ENCODE measurements at regions not wholly inside any gene's neighbourhood (a gene's known extent, or its start where the extent isn't known, plus 50 kb on each side); places are given as distances from the start of the nearest gene placed in this dataset.

DNA sequence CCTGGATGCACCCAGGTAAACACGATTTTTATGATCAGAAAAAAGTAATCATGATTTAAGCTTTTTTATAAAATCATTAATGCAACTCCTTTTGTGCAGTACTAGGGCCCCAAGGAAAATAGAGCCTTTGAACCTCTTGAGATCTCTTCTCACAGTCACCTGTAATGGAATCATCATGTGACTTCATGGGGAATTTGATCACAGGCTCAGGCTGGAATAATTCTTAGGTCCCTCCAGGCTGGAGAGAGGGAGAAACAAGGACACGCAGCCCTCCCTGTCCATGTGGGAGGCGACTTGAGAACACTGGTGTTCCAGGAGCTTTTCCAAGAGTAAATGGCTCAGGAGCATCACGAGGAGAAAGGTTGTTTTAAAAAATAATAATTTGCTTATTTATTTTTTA, 156.1 kb downstream of the NUFIP1 start:
- BruUV-seq (replicated peaks) = no TSS peak
- H2AFZ ChIP-seq (ENCODE audit: low read depth, low read length, poor library complexity, severe bottlenecking) = no peak overlapping the region
- DNase-seq (ENCODE audit: low read depth, low spot score) = no peak
- no peaks in the 10 kb centered on the region for H3K27me3 ChIP-seq (ENCODE audit: insufficient read depth, low read length)
- H3K4me3 ChIP-seq (replicated peaks in 1 of 2; ENCODE audit: low read depth in 1 of 2, low read length in 2 of 2) = no peak overlapping the region
- TF ChIP-seq RAD21 (IDR thresholded peaks at IDR 0.05; ENCODE audit: low read depth) = no peak
- TF ChIP-seq EZH2 (IDR thresholded peaks at IDR 0.05) = no peak
- TF ChIP-seq SP1 (IDR thresholded peaks at IDR 0.05; ENCODE audit: low read depth) = no peak
- TF ChIP-seq CEBPB (IDR thresholded peaks at IDR 0.05; ENCODE audit: low read depth) = no peak
- no peak for TF ChIP-seq EGR1 (IDR thresholded peaks at IDR 0.05; ENCODE audit: low read depth)
- TF ChIP-seq FOSL1 (IDR thresholded peaks at IDR 0.05; ENCODE audit: low read depth) = no peak
- TF ChIP-seq, protein P1, sequence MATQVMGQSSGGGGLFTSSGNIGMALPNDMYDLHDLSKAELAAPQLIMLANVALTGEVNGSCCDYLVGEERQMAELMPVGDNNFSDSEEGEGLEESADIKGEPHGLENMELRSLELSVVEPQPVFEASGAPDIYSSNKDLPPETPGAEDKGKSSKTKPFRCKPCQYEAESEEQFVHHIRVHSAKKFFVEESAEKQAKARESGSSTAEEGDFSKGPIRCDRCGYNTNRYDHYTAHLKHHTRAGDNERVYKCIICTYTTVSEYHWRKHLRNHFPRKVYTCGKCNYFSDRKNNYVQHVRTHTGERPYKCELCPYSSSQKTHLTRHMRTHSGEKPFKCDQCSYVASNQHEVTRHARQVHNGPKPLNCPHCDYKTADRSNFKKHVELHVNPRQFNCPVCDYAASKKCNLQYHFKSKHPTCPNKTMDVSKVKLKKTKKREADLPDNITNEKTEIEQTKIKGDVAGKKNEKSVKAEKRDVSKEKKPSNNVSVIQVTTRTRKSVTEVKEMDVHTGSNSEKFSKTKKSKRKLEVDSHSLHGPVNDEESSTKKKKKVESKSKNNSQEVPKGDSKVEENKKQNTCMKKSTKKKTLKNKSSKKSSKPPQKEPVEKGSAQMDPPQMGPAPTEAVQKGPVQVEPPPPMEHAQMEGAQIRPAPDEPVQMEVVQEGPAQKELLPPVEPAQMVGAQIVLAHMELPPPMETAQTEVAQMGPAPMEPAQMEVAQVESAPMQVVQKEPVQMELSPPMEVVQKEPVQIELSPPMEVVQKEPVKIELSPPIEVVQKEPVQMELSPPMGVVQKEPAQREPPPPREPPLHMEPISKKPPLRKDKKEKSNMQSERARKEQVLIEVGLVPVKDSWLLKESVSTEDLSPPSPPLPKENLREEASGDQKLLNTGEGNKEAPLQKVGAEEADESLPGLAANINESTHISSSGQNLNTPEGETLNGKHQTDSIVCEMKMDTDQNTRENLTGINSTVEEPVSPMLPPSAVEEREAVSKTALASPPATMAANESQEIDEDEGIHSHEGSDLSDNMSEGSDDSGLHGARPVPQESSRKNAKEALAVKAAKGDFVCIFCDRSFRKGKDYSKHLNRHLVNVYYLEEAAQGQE (IDR thresholded peaks at IDR 0.05; ENCODE audit: low read depth) = no peak
- TF ChIP-seq EZH2phosphoT487 (IDR thresholded peaks at IDR 0.05; ENCODE audit: borderline replicate concordance) = no peak
- no peaks in the 10 kb centered on the region for H4K20me1 ChIP-seq (ENCODE audit: insufficient read depth)
- H3K27ac ChIP-seq (ENCODE audit: low read depth, low read length) = no peak overlapping the region
- H3K4me2 ChIP-seq (ENCODE audit: low read length) = no peak overlapping the region
- intact Hi-C loops (cut with micrococcal nuclease) = no loop called here
- ChIA-PET RAD21 (ENCODE audit: low non-redundant PET in 1 of 2, low total read pairs in 2 of 2, uncharacterized antibody in 2 of 2, unreplicated experiment in 2 of 2) (no interaction called here), POLR2A (no interaction called here), CTCF (no interaction called here)
- H3K9ac ChIP-seq (ENCODE audit: low read length) = no peak overlapping the region
- no peaks in the 10 kb centered on the region for H3K4me1 ChIP-seq (ENCODE audit: control insufficient read depth in 1 of 2, insufficient read depth in 2 of 2, low read length in 2 of 2)
- no peaks in the 10 kb centered on the region for H3K9me3 ChIP-seq (ENCODE audit: control insufficient read depth in 1 of 2, insufficient read depth in 1 of 2, low read depth in 1 of 2, low read length in 2 of 2)
- H3K36me3 ChIP-seq (ENCODE audit: control insufficient read depth in 1 of 2, insufficient read depth in 2 of 2, low read length in 2 of 2) = no peaks in the 10 kb centered on the region
- no peak for ATAC-seq
- H3K9me2 ChIP-seq (ENCODE audit: insufficient read depth) = no peaks in the 10 kb centered on the region
- H3K79me2 ChIP-seq (ENCODE audit: insufficient read depth, low read length) = no peaks in the 10 kb centered on the region

Measured in HCT116 (cell line).